GM19025 (cell line): ENCODE measurements at regions not wholly inside any gene's neighbourhood (a gene's known extent, or its start where the extent isn't known, plus 50 kb on each side); places are given as distances from the start of the nearest gene placed in this dataset.
"Not testable (repeated sequence)": the region's sequence is repeated elsewhere in the genome, so short reads cannot be mapped to it uniquely, and the experiment has no call there.

Source experiments
- ATAC-seq: cut with Tn5 transposase; IDR thresholded peaks from one replicate; pipeline ENCODE4 v1.9.1; 2021; ENCODE audit warnings: mild to moderate bottlenecking, low read depth, moderate library complexity; ENCODE audit not compliant: unreplicated experiment

- ATAC-seq, result no peak
Observed at GRCh38 chr11:29495676-29496075, 521.2 kb downstream of the KCNA4 start.

DNA sequence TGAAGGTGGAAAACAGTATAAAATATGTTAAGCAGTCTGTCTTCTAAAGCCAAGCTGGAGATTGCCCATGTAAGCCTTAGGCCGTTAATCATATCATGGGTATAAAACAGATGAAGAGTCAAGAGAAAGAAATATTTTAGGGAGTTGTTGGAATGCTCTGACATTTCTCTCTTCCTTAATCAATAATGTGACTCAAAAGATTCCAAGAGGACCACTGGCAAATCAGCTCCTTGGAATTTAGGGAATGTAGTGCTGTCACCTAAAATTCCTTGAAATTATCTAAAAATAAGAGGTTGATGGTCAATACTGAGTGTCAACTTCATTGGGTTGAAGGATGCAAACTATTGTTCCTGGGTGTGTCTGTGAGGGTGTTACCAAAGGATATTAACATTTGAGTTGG lies 525.9 kb downstream of the KCNA4 start:
- no peak for ATAC-seq

DNA sequence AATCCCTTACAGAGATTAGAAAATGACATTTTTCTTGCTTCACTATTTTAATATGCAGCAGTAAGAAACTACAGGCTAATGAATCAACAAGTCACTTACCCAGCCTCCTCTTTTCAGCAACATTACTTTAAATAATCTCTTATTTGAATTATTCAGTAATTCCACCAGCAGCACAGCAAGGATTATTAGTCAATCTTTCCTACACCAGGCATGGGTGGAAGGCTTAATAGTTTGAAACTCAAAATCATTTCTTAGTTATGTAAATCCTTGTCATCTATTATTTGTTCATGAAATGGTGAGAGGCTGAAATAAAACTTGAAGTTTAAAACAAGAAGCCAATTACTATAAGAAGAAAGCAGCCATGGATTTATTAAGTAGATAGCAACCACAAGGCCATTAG lies 530.5 kb downstream of the KCNA4 start:
- ATAC-seq, result no peak

- no peak for ATAC-seq
Observed at GRCh38 chr11:29485641-29486040, 531.2 kb downstream of the KCNA4 start.

DNA sequence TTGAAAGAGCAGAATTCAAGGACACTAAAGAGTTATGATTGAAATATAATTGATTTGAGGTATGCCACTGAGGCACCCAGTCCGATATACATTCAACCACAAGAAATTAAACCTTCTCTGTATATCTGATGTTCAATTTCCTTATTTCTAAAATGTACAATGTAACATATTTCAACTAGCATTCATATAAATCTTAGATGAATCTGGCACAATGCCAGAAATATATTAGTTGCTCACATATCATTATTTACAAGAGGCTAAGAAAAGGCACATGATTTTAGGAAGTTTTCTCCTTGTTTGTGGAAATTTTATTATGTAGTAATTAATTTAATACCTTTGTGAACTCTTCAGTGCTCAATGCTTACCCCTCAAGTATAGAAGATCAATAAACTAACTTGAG lies 532.3 kb downstream of the KCNA4 start:
- no peak for ATAC-seq

DNA sequence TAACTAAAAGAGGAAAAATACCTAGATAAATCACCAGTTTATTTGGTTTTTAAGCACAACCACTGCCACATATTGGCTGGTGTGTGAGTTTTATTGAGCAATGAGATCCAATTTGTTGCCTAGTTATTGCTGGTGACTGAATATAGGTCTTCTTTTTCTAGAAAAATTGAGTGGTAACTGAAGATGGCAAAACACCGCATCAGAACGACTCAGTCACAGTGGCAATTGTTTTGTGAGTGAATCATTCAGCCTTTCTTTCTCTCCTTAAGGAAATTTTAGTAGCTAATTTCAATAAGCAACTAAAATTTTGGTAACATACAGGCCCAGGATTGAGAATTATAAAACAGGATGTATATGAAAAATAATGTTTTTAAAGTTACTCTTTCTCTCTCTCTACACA lies 533.0 kb downstream of the KCNA4 start:
- no peak for ATAC-seq

DNA sequence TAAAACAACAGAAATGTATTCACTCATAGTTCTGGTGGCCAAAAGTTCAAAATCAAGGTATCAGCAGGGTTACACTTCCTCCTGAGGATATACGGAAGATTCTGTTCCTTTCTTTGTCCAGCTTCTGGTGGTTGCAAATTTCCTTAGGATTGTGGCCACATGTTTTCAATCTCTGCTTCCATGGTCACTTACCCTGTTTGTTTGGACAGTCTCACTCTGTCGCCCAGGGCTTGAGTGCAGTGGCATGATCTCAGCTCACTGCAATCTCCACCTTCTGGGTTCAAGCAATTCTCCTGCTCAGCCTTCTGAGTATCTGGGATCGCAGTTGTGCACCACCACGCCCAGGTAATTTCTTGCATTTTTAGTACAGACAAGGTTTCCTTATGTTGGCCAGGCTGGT lies 534.3 kb downstream of the KCNA4 start:
- ATAC-seq, result no peak

- no peak for ATAC-seq
Observed at GRCh38 chr11:29481738-29482137, 535.1 kb downstream of the KCNA4 start.

DNA sequence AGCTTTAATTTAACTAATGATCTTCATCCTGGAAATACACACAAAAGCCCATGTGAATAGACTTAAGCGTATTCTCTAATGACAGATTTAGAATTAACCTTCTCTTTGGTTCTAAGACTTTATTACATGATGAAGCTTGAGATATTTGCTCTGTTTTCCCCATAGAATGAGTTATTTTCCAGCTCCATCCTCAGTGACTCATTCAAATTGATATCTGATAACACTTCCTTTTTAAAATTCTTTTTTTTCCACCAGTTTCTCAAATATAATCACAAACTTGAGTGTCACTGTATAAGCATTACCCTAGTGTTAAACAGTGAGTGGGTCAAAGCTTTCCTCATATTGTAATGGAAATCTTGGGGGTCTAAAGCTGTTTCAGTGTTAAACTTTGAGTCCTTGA lies 535.8 kb downstream of the KCNA4 start:
- ATAC-seq, result no peak

DNA sequence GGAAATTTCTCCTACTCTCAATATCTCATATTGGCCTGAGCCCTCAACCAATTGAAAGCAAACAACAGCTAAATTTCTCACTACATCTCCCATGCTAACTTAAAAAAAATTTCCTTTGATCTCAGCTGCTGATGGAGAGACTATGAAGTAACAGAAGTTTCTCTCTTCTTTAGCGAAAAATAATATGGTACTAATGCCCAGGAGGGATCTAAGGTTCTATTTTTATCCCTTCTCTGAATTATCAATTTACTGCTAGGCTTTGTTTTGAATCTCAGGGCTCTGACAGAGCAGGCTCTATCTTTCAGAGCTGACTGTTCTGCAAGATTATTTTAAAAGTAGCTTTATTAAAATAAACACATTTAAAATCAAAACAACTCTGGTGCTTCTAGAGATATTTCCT lies 558.6 kb downstream of the KCNA4 start:
- ATAC-seq, result no peak

GRCh38 chr11:29452146-29452545 lies 564.7 kb downstream of the KCNA4 start:
- ATAC-seq, result no peak

GRCh38 chr11:29449281-29450074 lies 567.4 kb downstream of the KCNA4 start:
- no peak for ATAC-seq

DNA sequence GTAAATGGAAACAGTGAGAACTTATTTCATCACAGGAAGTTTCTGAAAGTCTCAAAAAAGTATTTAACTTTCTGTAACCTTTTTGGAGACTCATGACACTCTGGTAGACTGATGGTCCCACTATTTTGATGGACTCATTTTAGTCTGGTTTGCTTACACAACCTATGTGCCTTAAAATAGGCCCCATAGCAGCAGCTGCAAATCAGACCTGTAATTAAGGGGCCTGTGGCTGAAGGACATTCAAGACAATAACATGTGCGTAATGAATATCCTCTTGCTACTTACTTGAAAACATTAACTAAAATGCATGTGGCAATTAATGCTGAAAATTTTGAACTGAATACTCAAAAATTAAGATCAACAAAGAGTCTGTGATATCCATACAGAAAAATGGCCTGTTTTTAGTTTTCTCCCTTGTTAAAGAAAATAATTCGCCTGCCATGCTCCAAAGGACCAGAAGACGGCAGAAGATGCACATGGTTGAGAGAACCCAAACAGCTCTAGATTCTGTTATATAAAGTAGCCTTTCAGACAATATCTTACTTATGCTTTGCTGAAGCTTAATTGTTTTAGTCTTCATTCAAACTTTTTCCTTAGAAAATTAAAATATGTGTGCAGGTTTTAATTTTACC lies 568.5 kb downstream of the KCNA4 start:
- no peak for ATAC-seq

GRCh38 chr11:29447821-29448220 lies 569.0 kb downstream of the KCNA4 start:
- ATAC-seq, result no peak

GRCh38 chr11:29446132-29446531 lies 570.7 kb downstream of the KCNA4 start:
- no peak for ATAC-seq

- not testable (repeated sequence) for ATAC-seq
Observed at GRCh38 chr11:29445191-29445590, 571.6 kb downstream of the KCNA4 start.

GRCh38 chr11:29438815-29439214 lies 578.0 kb downstream of the KCNA4 start:
- no peak for ATAC-seq

DNA sequence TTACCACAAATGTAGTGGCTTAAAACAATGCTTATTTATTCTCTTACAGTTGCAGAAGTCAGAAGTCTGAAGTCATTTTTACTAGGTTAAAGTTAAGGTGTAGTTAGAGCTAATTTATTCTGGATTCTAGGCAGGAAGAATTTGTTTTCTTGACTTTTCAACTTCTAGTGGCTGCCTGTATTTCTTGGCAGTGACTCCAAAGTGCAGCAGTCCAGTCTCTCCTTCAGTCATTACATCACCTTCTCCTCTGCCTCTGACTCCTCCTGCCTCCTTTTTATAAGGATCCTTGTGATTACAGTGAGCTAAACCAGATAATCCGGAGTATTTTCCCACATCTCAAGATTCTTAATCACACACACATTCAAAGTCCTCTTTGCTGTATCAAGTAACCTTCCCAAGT lies 581.4 kb downstream of the KCNA4 start:
- no peak for ATAC-seq

- ATAC-seq, result no peak
Observed at GRCh38 chr11:29432719-29433325, 584.0 kb downstream of the KCNA4 start.

GRCh38 chr11:29405305-29405704 lies 611.5 kb downstream of the KCNA4 start:
- ATAC-seq, result no peak

DNA sequence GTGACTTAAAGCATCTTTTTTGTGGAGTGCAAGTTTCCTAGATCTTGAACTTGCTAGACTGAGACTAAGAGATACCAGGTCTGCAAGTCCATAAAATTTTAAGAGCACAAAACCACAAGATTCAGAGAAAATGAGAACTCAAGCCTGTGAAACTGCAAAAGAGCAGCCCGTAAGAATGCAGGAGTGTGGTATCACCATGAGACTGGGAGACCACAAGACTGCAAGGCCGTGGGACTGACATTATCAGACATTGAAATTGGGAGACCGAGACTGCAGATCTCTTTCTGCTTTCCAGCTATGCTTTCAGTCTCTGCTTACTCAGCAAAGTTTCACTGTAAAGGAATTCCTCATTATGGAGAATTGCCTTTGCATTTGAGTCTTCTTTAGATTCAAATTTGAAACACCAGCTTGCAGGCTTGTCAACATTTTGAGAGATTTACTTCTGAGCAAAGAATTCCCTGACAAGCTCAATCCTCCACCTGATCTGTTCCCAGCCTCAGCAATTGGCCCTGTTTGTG lies 621.2 kb downstream of the KCNA4 start:
- ATAC-seq, result no peak

DNA sequence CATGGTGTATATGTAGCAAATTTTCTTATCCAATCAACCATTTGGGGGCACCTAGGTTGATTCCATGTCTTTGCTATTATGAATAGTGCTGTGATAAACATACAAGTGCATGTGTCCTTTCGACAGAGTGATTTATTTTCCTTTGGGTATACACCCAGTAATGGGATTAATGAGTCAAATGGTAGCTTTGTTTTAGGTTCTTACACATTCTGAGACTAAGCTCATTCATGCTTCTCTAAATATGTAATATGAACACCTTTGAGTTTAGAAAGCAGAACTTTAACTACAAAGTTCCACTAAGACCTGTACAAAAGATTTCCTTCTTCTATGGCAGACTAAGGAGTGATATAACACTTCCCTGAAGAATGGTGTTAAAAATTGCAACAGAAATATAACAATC lies 627.0 kb downstream of the KCNA4 start:
- ATAC-seq, result no peak
